H1 (cell line): ENCODE measurements at regions not wholly inside any gene's neighbourhood (a gene's known extent, or its start where the extent isn't known, plus 50 kb on each side); places are given as distances from the start of the nearest gene placed in this dataset.

Experiments used
- ASH2L ChIP-seq: fragments of 200-600, 300-600 bp; sonication (generic); IDR thresholded peaks from one replicate; pipeline ENCODE4 v1.7.1; 2017; ENCODE audit warnings: low read length
- CHD1 ChIP-seq: IDR thresholded peaks from 2 replicates; pipeline ENCODE4 v1.6.1; 2012; ENCODE audit warnings: low read depth, low read length, improper control_type of control experiment
- EZH2 ChIP-seq: fragments of 200-600 bp; sonication (generic); IDR thresholded peaks from 2 replicates; pipeline ENCODE4 v1.7.1; 2012; ENCODE audit warnings: low read depth, mild to moderate bottlenecking, moderate library complexity, low read length, inconsistent platforms; ENCODE audit not compliant: severe bottlenecking
- GABPA ChIP-seq: IDR thresholded peaks from 2 replicates; pipeline ENCODE4 v1.6.1; 2011; ENCODE audit warnings: mild to moderate bottlenecking, low read length, moderate library complexity, borderline replicate concordance; ENCODE audit not compliant: insufficient read depth
- JUND ChIP-seq: IDR thresholded peaks from 2 replicates; pipeline ENCODE4 v1.6.1; 2011; ENCODE audit warnings: mild to moderate bottlenecking, improper control_type of control experiment, low read length
- NRF1 ChIP-seq: IDR thresholded peaks from 2 replicates; pipeline ENCODE4 v1.6.1; 2011; ENCODE audit warnings: mild to moderate bottlenecking, low read depth, low read length, improper control_type of control experiment
- POLR2A ChIP-seq, 2 experiments: IDR thresholded peaks; 1 replicate in 1 of 2; 2 replicates in 1 of 2; pipeline ENCODE4 v1.6.1; 2011; ENCODE audit warnings: low read depth in 2 of 2, low read length in 2 of 2, mild to moderate bottlenecking in 2 of 2; ENCODE audit errors: control extremely low read depth in 1 of 2
- SIX5 ChIP-seq: IDR thresholded peaks from 2 replicates; pipeline ENCODE4 v1.6.1; 2011; ENCODE audit warnings: mild to moderate bottlenecking, low read depth, low read length
- SUZ12 ChIP-seq: fragments of 200-600 bp; sonication (generic); IDR thresholded peaks from 2 replicates; pipeline ENCODE4 v1.6.1; 2012; ENCODE audit warnings: mild to moderate bottlenecking, inconsistent platforms, low read length, moderate library complexity, mixed read lengths
- TAF1 ChIP-seq: IDR thresholded peaks from 2 replicates; pipeline ENCODE4 v1.6.1; 2011; ENCODE audit warnings: mild to moderate bottlenecking, low read depth, low read length
- YY1 ChIP-seq: IDR thresholded peaks from 2 replicates; pipeline ENCODE4 v1.6.1; 2011; ENCODE audit warnings: low read depth, mild to moderate bottlenecking, low read length
- TF ChIP-seq, protein P1 (sequence below), 3 experiments: IDR thresholded peaks; 1 replicate in 2 of 3; 2 replicates in 1 of 3; pipeline versions ENCODE4 v1.5.1 to v1.6.1; 2011; ENCODE audit warnings: low read length in 3 of 3, mild to moderate bottlenecking in 3 of 3, inconsistent platforms in 2 of 3, low read depth in 1 of 3, moderate library complexity in 1 of 3; ENCODE audit not compliant: insufficient read depth in 1 of 3; ENCODE audit errors: control extremely low read depth in 1 of 3

- TF ChIP-seq EZH2 (no peak), POLR2A (IDR thresholded peaks at IDR 0.05; ENCODE audit: control extremely low read depth in 1 of 2, low read depth in 2 of 2, low read length in 2 of 2) (no peak), ASH2L (no peak), GABPA (no peak), YY1 (no peak), CHD1 (no peak), SIX5 (no peak), TAF1 (no peak), JUND (no peak), NRF1 (no peak), SUZ12 (no peak)
- TF ChIP-seq, protein P1, sequence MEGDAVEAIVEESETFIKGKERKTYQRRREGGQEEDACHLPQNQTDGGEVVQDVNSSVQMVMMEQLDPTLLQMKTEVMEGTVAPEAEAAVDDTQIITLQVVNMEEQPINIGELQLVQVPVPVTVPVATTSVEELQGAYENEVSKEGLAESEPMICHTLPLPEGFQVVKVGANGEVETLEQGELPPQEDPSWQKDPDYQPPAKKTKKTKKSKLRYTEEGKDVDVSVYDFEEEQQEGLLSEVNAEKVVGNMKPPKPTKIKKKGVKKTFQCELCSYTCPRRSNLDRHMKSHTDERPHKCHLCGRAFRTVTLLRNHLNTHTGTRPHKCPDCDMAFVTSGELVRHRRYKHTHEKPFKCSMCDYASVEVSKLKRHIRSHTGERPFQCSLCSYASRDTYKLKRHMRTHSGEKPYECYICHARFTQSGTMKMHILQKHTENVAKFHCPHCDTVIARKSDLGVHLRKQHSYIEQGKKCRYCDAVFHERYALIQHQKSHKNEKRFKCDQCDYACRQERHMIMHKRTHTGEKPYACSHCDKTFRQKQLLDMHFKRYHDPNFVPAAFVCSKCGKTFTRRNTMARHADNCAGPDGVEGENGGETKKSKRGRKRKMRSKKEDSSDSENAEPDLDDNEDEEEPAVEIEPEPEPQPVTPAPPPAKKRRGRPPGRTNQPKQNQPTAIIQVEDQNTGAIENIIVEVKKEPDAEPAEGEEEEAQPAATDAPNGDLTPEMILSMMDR (IDR thresholded peaks at IDR 0.05; ENCODE audit: control extremely low read depth in 1 of 3, insufficient read depth in 1 of 3, low read depth in 1 of 3, low read length in 3 of 3), result no peak
Measured at GRCh38 chr2:8544171-8544785, 137.6 kb upstream of the ID2 start.
